Activated CD4-positive, alpha-beta T cell treated with anti-CD3 and anti-CD28 coated beads for 4 hours (primary cell): ENCODE measurements at regions not wholly inside any gene's neighbourhood (a gene's known extent, or its start where the extent isn't known, plus 50 kb on each side); places are given as distances from the start of the nearest gene placed in this dataset.

ENCODE experiments used
- DNase-seq, 2 donors: peaks; one replicate each; pipeline ENCODE4 v3.0.0-alpha.2; 2020

DNA sequence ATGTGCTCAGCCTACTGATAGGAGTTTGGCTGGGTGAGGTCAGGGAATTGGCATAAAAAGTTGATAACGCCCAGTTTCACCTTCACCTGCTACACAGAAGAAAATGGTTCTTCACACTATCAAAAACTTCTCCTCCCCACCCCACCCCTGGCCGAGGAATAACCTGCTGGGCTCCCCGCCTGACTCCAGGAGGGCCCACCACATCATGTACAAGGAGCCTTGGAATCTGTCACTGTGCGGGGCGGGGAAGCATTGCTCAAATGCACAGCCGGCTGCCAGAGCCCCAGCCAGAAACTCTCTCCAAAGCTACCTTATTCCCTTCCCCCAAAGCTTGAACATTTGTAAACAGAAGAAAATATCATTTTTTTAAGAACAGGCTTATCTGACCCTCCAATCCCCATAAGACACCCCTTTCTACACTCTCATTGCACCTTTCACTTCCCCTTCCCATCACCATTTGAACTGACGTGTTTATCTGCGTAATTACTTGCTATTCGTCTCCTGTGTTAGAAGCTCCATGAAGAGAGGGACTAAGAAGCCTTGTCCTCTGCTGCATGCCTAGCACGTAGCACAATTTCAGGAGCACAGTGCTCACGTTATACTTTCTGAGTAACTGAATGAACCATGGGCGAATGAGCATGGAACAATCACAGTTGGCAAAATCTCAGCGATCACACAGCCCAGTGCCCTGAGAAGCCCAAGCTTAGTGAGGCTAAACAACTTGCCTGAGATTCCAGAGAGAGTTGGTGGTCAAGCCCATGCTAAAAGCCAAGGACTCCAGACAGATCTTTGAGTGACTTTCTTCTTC lies 82.9 kb downstream of the HES1 start:
- DNase-seq: no peak

- no peak for DNase-seq
Observed at GRCh38 chr3:194219826-194220410, 84.0 kb downstream of the HES1 start.

DNA sequence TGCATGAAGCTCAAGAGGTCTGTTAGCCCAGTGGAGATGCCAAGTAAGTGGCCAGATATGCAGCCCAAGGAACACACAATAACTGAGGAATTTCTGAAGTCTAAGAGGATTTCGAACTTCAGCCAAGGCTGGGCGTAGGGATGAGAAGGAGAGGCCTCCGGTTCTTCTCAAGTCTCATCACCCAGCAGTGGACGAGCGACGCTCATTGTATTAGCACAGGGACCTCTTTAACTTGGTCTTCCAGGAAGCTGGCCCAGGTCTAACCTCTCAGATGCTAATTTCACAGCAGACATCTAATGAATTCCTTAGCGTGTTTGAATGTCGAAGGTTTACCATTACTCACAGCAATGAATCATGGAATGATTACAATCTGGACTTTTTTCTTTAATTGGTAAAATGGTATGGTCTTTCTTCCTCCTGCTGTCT lies 85.0 kb downstream of the HES1 start:
- no peak for DNase-seq

GRCh38 chr3:194221336-194221735 lies 85.4 kb downstream of the HES1 start:
- no peak for DNase-seq

DNA sequence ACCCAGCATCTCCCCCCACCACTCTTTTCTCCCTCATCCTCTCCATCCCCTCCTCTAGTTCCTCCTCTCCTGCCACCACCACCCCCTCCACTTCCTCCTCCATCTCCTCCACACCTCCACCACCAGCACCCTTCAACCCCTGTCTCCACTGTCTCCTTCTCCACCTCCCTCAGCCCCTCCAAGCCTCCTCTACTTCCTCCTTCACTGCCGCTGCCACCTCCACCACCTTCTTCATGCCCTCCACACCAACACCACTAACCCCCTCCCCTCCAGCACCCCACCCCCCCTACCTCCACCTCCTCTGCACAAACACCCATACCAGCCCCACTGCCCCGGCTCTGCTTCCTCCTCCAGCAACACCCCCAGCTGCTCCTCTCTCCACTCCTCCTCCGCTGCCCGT lies 88.0 kb downstream of the HES1 start:
- DNase-seq: no peak

GRCh38 chr3:194224471-194225417 lies 88.8 kb downstream of the HES1 start:
- DNase-seq: no peak

GRCh38 chr3:194225418-194225812 lies 89.5 kb downstream of the HES1 start:
- no peak for DNase-seq

DNA sequence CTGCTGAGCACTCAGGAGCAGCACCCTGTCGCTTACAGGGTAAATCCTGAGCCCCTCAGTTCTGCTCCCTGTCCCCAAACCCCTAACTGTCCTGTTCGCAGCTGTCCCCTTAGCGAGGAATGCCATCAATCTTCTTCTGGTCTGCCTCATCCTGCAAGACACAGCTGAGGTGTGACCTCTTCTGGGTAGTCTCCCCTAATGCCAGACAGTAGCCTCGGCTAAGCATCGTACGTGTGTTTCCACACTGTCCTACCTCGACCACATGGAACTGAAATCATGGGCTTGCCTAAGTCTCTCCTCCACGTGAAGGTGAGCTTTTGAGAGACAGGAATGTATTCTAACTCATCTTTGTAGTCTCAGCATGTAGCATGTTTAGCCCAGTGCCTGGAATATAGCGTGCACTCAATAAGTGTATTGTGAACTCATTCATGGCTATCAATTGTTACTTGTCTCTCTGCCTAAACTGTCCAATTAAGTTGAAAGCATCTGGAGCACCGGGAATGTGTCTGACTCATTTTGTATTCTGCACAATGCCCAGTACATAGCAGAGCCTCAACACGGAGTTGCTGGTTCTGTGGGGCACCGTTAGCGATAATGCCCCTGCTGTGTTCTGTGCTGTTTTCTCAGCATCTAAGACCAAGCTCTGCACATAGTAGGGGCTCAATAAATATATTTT lies 90.2 kb downstream of the HES1 start:
- DNase-seq: no peak

DNA sequence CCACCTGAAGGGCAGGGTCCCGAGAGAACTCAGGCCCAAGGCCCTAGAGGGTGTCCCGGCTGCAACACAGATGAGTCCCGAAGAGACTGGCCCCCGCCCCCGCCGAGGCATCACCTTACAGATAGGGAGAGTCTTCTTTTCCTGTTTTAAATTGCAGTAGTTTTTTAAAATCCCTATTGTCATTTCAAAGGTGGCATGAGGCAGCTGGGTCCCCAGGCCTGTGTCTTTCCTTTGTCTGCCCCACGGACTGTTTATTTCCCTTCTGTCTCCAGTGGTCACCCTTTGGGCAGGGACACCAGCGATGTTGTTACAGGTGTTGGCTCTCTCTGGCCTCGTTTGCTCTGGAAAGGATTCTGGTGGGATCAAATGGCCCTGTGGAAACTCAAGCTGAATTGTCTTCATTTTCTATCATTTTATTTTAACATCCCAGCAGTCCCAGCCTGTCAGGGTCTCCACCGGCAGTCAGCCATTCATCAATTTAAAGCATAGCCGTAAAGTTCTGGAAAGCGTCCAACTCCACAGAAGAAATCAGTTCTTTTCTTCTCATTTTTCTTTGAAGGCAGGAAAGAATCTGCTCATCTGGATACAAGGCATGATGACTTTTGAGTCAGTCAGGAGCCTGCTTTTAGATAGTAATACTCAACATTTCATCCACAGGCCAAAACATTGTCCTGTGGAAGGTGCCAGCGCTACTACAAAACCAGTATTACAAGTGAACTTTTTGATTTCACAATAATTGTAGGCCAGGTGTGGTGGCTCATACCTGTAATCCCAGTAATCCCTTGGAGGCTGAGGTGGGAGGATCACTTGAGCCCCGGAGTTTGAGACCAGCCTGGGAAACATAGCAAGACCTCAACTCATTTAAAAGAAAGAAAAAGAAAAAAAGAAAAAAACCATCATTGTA lies 96.2 kb downstream of the HES1 start:
- no peak for DNase-seq

DNA sequence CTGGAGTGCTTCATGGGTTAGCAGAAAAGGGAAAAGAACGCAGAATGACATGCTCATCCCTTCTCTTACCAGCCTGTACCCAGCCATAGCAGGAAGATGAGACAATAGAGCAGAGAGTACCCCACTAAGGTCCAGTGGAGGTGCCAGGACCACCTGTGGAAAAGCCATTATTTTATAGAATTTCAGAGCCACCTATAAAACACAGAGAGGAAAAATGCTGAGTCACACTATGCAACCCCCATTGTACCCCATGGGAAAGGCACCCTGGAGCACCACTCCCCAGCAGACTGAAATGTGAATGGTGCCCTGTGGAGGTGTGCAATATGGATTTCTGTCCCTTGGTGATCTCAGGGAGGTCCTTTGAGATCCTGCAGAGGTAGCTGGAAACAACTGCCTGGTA lies 97.2 kb downstream of the HES1 start:
- no peak for DNase-seq

- DNase-seq: no peak
Observed at GRCh38 chr3:194235160-194235559, 99.2 kb downstream of the HES1 start.

- DNase-seq: no peak
Observed at GRCh38 chr3:194237110-194237509, 101.2 kb downstream of the HES1 start.

DNA sequence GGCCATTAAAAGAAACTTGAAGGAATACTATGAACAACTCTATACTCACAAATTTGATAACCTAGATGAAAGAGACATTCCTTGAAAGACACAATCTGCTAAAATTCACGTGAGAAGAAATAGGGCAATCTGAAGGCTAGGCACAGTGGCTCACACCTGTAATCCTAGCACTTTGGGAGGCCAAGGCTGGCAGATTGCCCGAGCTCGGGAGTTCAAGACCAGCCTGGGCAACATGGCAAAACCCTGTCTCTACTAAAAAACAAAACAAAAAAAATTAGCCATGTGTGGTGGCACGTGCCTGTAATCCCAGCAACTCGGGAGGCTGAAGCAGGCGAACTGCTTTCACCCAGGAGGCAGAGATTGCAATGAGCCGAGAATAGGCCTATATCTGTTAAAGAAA lies 104.8 kb downstream of the HES1 start:
- no peak for DNase-seq

DNA sequence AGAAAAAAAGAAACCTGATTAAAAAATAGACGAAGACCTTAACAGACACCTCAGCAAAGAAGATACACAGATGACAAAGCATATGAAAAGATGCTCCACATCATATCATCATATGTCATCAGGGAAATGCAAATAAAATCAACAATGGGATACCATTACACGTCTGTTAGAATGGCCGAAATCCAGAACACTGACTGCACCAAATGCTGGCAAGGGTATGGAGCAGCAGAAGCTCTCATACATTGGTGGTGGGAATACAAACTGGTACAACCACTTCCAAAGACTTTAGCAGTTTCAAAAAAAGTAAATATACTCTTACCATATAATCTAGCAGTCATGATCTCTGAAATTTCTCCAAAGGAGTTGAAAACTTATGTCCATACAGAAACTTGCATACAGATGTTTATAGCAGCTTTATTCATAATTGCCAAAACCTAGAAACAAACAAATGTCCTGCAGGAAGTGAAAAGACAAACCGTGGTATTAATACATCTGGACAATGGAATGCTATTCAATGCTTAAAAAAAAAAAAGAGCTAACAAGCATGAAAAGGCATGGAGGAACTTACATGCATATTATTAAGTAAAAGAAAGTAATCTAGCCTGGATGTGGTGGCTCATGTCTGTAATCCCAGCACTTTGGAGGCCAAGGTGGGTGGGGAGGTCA lies 107.4 kb downstream of the HES1 start:
- DNase-seq: no peak

DNA sequence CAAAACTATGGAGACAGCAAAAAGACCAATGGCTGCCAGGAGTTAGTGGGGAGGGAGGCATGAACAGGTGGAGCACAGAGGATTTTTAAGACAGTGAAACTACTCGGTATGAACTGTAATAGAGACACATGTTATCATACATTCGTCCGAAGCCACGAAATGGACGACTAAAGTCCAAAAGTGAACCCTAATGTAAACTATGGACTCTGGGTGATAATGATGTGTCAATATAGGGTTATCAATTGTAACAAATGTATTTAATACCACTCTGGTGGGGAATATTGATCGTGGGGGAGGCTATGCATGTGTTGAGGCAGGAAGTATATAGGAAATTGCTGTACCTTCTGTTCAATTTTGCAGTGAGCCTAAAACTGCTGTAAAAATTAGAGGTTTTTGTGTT lies 107.0 kb downstream of the CPN2 start:
- DNase-seq: no peak

DNA sequence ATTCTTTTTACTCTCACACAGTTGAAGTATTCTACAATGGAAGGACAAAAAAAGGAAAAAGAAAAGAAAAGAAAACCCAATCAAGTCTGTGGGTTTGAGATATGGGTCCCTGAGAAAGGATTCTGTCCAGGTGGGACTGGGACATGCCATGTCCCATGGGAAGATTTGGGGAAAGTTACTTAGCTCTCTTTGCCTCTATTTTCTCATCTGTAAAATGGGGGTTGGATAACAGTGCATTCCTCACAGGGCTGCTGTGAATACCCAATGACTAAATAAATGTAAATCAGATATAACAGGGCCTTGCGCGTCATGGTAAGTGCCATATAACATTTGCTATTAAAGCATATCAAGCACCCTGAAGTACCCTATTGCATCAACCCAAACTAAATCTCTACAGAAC lies 105.7 kb downstream of the CPN2 start:
- no peak for DNase-seq

DNA sequence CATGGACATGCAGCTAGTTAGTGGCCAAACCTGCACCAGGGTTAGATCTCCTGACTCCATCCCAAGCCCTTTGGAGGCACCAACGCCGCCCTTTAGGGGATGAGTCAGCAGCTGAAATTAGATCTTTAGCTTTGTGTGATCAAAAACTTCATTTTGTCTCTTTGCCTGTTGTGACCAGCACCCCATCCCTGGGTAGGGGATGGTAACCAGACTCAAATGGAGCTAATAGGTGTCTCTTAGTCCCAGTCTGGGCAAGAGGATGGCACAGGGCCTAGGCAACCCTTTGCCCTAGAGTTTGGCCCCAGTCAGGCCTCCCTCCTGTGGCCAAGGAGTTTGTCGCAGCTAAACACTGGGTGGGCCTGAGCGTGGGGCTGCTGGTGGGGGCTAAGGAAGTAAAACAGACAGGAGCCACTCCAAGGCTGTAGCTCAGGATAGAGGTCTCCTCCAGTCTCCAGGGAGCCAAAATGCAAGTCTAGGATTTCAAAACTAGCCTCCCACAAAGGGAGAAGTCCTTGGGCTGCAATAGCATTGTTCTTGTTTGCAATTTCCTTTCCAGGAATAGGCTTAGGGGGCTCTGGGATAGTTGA lies 105.1 kb downstream of the CPN2 start:
- DNase-seq: no peak

GRCh38 chr3:194246709-194247349 lies 104.3 kb downstream of the CPN2 start:
- no peak for DNase-seq

GRCh38 chr3:194247350-194247740 lies 103.8 kb downstream of the CPN2 start:
- no peak for DNase-seq

- DNase-seq: no peak
Observed at GRCh38 chr3:194249323-194250097, 101.6 kb downstream of the CPN2 start.
